RWPE2 (cell line): ENCODE measurements at regions not wholly inside any gene's neighbourhood (a gene's known extent, or its start where the extent isn't known, plus 50 kb on each side); places are given as distances from the start of the nearest gene placed in this dataset.

Source experiments
- ATAC-seq: fragments of 200-7000 bp; cut with Tn5 transposase; 3 replicates; pipeline ENCODE4 v1.9.1; 2021; ENCODE audit warnings: low read depth
- DNase-seq: peaks from one replicate; pipeline ENCODE4 v3.0.0-alpha.2; 2020; ENCODE audit warnings: low spot score
- H3K27ac ChIP-seq: fragments of 450-650 bp; 2 replicates; pipeline ENCODE4 v1.5.1; 2017; ENCODE audit warnings: mild to moderate bottlenecking; ENCODE audit not compliant: poor library complexity, severe bottlenecking
- H3K27me3 ChIP-seq: fragments of 250-450 bp; sonication (Bioruptor Pico); 2 replicates; pipeline ENCODE4 v1.5.1; 2021; ENCODE audit warnings: mild to moderate bottlenecking, moderate library complexity; ENCODE audit not compliant: insufficient read depth, poor library complexity, severe bottlenecking
- H3K36me3 ChIP-seq: fragments of 250-450 bp; sonication (Bioruptor Pico); 2 replicates; pipeline ENCODE4 v1.5.1; 2020; ENCODE audit warnings: low read depth, mild to moderate bottlenecking, moderate library complexity
- H3K4me1 ChIP-seq: fragments of 250-450 bp; sonication (Bioruptor Pico); 2 replicates; pipeline ENCODE4 v1.5.1; 2021; ENCODE audit warnings: mild to moderate bottlenecking, moderate library complexity; ENCODE audit not compliant: insufficient read depth, poor library complexity, severe bottlenecking
- H3K4me3 ChIP-seq: fragments of 250-450 bp; sonication (Bioruptor Pico); 2 replicates; pipeline ENCODE4 v1.5.1; 2021; ENCODE audit warnings: mild to moderate bottlenecking, moderate library complexity; ENCODE audit not compliant: severe bottlenecking
- H3K9me3 ChIP-seq: fragments of 250-450 bp; sonication (Bioruptor Pico); 2 replicates; pipeline ENCODE4 v1.5.1; 2021; ENCODE audit warnings: mild to moderate bottlenecking, moderate library complexity; ENCODE audit not compliant: severe bottlenecking
- TF ChIP-seq, protein P1 (sequence below): fragments of 450-650 bp; IDR thresholded peaks from one replicate; pipeline ENCODE4 v1.5.1; 2017; ENCODE audit warnings: mild to moderate bottlenecking, moderate library complexity; ENCODE audit not compliant: poor library complexity, severe bottlenecking

GRCh38 chr1:217191441-217191840 is 439.4 kb downstream of the GPATCH2 start:
- peaks cover 5% of the 10 kb centered on the region for H3K4me1 ChIP-seq
- TF ChIP-seq, protein P1, sequence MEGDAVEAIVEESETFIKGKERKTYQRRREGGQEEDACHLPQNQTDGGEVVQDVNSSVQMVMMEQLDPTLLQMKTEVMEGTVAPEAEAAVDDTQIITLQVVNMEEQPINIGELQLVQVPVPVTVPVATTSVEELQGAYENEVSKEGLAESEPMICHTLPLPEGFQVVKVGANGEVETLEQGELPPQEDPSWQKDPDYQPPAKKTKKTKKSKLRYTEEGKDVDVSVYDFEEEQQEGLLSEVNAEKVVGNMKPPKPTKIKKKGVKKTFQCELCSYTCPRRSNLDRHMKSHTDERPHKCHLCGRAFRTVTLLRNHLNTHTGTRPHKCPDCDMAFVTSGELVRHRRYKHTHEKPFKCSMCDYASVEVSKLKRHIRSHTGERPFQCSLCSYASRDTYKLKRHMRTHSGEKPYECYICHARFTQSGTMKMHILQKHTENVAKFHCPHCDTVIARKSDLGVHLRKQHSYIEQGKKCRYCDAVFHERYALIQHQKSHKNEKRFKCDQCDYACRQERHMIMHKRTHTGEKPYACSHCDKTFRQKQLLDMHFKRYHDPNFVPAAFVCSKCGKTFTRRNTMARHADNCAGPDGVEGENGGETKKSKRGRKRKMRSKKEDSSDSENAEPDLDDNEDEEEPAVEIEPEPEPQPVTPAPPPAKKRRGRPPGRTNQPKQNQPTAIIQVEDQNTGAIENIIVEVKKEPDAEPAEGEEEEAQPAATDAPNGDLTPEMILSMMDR = no peak
- no peak for ATAC-seq

GRCh38 chr1:217190359-217190758 is 440.5 kb downstream of the GPATCH2 start:
- Histone ChIP-seq H3K27ac (no peak overlapping the region), H3K9me3 (no peaks in the 10 kb centered on the region), H3K27me3 (no peaks in the 10 kb centered on the region), H3K36me3 (no peaks in the 10 kb centered on the region), H3K4me1 (peaks cover 5% of the 10 kb centered on the region), H3K4me3 (no peak overlapping the region)
- DNase-seq = no peak
- ATAC-seq = no peak
- TF ChIP-seq, protein P1 = no peak

More at GRCh38 chr1:217191441-217191840, 439.4 kb downstream of the GPATCH2 start:
- DNase-seq = no peak
- H3K27ac ChIP-seq = no peak overlapping the region
- no peaks in the 10 kb centered on the region for H3K9me3 ChIP-seq
- no peaks in the 10 kb centered on the region for H3K36me3 ChIP-seq
- no peaks in the 10 kb centered on the region for H3K27me3 ChIP-seq
- H3K4me3 ChIP-seq = no peak overlapping the region

DNA sequence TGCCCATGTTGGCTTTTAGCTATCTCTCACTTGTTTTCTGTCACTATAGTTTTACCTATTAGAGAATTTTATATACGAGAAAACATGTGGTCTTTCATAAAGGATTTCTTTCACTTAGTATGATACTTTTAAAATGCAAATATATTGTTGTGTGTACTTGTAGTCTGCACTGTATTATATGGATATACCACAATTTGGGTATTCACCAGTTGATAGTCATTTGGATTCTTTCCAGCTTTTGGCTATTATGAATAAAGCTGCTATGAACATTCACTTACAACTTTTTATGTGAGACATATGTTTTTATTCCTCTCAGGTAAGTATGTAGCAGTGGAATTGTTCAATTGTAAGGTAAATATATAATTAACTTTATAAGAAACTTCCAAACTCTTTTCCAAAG is 441.5 kb downstream of the GPATCH2 start:
- DNase-seq (no peak), ATAC-seq (no peak)
- Histone ChIP-seq H3K9me3 (no peaks in the 10 kb centered on the region), H3K4me3 (no peak overlapping the region), H3K27me3 (no peaks in the 10 kb centered on the region), H3K27ac (no peak overlapping the region), H3K36me3 (no peaks in the 10 kb centered on the region), H3K4me1 (peaks cover 5% of the 10 kb centered on the region)
- TF ChIP-seq, protein P1 = no peak

DNA sequence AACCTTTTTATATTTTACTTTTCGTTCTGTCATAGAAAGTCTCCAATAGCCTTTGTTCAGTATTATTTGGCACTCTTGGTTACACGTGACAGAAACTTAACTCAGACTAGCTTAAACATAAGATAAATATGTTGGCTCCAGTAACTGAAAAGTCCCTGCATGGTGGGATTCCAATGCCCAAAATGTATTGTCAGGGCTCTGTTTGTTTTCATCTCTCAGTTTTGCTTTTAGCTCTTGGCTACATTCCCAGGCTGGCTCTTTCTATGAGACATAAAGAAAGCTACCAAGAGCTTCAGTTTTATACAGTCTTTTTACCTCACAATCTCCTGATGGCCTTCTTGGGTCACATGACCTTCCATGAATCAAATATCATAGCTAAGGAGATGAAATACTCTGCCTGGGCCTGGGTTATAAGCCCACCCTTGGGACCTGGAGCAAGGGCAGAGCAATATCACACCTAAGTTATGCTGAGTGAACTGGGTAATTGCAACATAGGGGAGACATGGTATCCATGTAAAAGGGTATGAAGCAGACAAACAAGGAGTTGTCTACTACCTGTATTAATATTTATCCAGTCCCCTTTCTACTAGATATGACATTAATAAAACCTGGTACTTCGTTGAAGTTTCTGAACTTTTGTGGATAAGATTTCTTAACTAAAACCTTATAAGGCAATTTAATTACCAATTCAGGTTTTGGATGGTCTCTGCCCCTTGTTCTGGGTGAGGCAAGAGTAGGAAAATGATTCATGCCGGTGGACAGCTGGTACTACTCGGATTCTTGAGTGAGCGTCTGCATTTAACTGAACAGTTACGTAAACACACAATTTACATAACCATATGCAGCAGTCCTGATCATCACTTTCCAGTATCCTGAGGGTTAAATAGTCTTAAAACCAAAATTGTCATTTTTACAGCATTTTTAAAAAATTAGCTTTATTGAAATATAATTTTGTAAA is 442.3 kb downstream of the GPATCH2 start:
- no peak overlapping the region for H3K4me3 ChIP-seq
- H3K27me3 ChIP-seq = no peaks in the 10 kb centered on the region
- ATAC-seq = no peak
- peaks cover 5% of the 10 kb centered on the region for H3K4me1 ChIP-seq
- no peak for DNase-seq
- TF ChIP-seq, protein P1 = no peak
- no peak overlapping the region for H3K27ac ChIP-seq
- H3K36me3 ChIP-seq = no peaks in the 10 kb centered on the region
- H3K9me3 ChIP-seq = no peaks in the 10 kb centered on the region

GRCh38 chr1:217186664-217187063 is 444.2 kb downstream of the GPATCH2 start:
- no peaks in the 10 kb centered on the region for H3K27me3 ChIP-seq
- H3K27ac ChIP-seq = no peak overlapping the region
- H3K4me1 ChIP-seq = no peaks in the 10 kb centered on the region
- TF ChIP-seq, protein P1 = no peak
- ATAC-seq (no peak), DNase-seq (no peak)
- no peak overlapping the region for H3K4me3 ChIP-seq
- H3K9me3 ChIP-seq = no peaks in the 10 kb centered on the region
- H3K36me3 ChIP-seq = no peaks in the 10 kb centered on the region
